Spleen (tissue), 7 donors: ENCODE measurements at regions not wholly inside any gene's neighbourhood (a gene's known extent, or its start where the extent isn't known, plus 50 kb on each side); places are given as distances from the start of the nearest gene placed in this dataset.

Source experiments
- CTCF ChIP-seq, 11 experiments: fragments of 200-600 bp in 7 of 11; fragments of 450-650 bp in 4 of 11; sonication (generic) in 4 of 11; IDR thresholded peaks in 8 of 11; conservative IDR thresholded peaks in 3 of 11; 1 replicate in 7 of 11; 2 replicates in 4 of 11; pipeline versions ENCODE4 v1.4.0 to v1.8.0; 2016 to 2021; ENCODE audit warnings: antibody characterized with exemption in 11 of 11, inconsistent platforms in 4 of 11, mild to moderate bottlenecking in 1 of 11
- POLR2A ChIP-seq, 3 donors: fragments of 450-650 bp; IDR thresholded peaks; one replicate each; pipeline ENCODE4 v1.5.1; 2017; ENCODE audit warnings: antibody characterized with exemption in 3 of 3, mild to moderate bottlenecking in 1 of 3
- donor health status: DM: no; HTN: no; CAD: no; lungs with moderate emphysema.
- donor health status: DM: no; HTN: no; CAD: no.
- donor health status: DM: no; HTN: no; CAD: no.

DNA sequence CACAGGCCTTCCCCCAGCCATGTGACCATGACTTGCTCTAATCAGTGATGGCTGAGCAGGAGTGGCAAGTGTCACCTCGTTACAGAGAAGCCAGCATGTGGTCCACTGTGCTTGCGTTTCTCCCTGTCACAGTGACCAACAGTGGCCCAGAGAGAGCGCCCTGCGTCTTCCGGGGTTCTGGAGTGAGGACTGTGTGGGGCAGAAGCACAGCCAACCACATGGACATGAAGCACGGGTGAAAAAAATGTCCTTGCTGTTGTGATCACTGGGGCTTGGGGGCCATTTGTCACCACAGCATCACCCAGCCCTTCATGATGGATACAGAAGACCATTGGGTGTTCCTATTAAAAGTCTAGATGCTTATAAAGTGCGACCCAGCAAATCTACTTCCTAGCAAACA is 174.6 kb upstream of the C14orf180 start:
- TF ChIP-seq POLR2A (IDR thresholded peaks at IDR 0.05), result no peak
- TF ChIP-seq CTCF (IDR thresholded peaks at IDR 0.05 in 8 of 11, conservative IDR thresholded peaks at IDR 0.05 in 3 of 11), result no peak
